ENCODE measurements at regions not wholly inside any gene's neighbourhood (a gene's known extent, or its start where the extent isn't known, plus 50 kb on each side); places are given as distances from the start of the nearest gene placed in this dataset.

GRCh38 chr6:45818655-45819054, 197.0 kb downstream of the CLIC5 start:
- no peak overlapping the region for H3K27ac ChIP-seq (ENCODE audit: low read depth, low read length)
- TF ChIP-seq CTCF (IDR thresholded peaks at IDR 0.05; ENCODE audit: low read depth, low read length) = no peak
- ChIA-PET POLR2A (no interaction called here), CTCF (no interaction called here)
- no peaks in the 10 kb centered on the region for H3K9me3 ChIP-seq (ENCODE audit: control insufficient read depth, insufficient read depth, low read length)
- no peak for DNase-seq (ENCODE audit: low read depth, low spot score)
- peaks cover 5% of the 10 kb centered on the region for H3K27me3 ChIP-seq (ENCODE audit: control insufficient read depth, insufficient read depth, low read length)
- H3K4me3 ChIP-seq (ENCODE audit: low read depth, low read length) = no peak overlapping the region

GRCh38 chr6:45816674-45817297, 198.9 kb downstream of the CLIC5 start:
- H3K4me3 ChIP-seq (ENCODE audit: low read depth, low read length) = no peak overlapping the region
- ChIA-PET CTCF (no interaction called here), POLR2A (no interaction called here)
- H3K27me3 ChIP-seq (ENCODE audit: control insufficient read depth, insufficient read depth, low read length) = no peaks in the 10 kb centered on the region
- DNase-seq (ENCODE audit: low read depth, low spot score) = peak; percentile 43
- H3K27ac ChIP-seq (ENCODE audit: low read depth, low read length) = no peak overlapping the region
- no peak for TF ChIP-seq CTCF (IDR thresholded peaks at IDR 0.05; ENCODE audit: low read depth, low read length)
- H3K9me3 ChIP-seq (ENCODE audit: control insufficient read depth, insufficient read depth, low read length) = no peaks in the 10 kb centered on the region

DNA sequence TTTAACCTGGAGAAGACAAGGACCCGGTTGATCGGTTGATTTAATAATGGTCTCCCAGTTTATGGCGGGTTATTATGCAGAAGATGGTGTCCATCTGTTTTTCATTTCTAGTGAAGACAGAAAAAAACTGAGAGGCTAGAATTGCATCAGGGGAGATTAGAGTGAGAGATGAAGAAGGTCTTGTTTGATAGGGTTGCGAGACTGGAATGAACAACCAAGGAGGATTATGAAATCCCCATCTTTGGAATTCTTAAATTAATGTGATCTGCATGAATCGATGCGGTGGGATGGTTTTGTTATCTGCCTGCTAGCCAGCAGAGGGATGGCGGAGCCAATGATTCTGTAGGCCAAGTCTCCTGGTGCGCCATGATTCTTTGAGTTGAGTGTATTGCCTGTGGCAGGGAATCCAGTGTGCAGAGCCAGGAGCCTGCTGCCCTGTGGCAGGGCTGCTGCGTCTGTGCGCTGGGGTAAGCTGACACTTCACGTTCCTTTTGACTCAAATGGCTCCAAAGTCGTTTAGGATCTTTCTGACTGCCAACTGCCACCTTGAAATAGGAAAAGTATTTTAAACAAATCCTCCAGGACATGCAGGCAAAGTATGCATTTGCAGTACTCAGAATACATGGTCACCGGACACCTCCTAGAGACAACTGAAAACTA, 200.1 kb downstream of the CLIC5 start:
- no peak for DNase-seq (ENCODE audit: low read depth, low spot score)
- Histone ChIP-seq H3K27ac (ENCODE audit: low read depth, low read length) (no peak overlapping the region), H3K27me3 (ENCODE audit: control insufficient read depth, insufficient read depth, low read length) (no peaks in the 10 kb centered on the region), H3K4me3 (ENCODE audit: low read depth, low read length) (no peak overlapping the region), H3K9me3 (ENCODE audit: control insufficient read depth, insufficient read depth, low read length) (no peaks in the 10 kb centered on the region)
- ChIA-PET POLR2A (no interaction called here), CTCF (interaction anchor here (0.6 kb wide), 1 partner anchor 732 kb away, joined by 3 read pairs; no protein-coding TSS in a partner anchor)
- TF ChIP-seq CTCF (IDR thresholded peaks at IDR 0.05; ENCODE audit: low read depth, low read length) = no peak

GRCh38 chr6:45814772-45815171, 200.9 kb downstream of the CLIC5 start:
- Histone ChIP-seq H3K27me3 (ENCODE audit: control insufficient read depth, insufficient read depth, low read length) (peaks cover 3% of the 10 kb centered on the region), H3K9me3 (ENCODE audit: control insufficient read depth, insufficient read depth, low read length) (no peaks in the 10 kb centered on the region), H3K4me3 (ENCODE audit: low read depth, low read length) (no peak overlapping the region), H3K27ac (ENCODE audit: low read depth, low read length) (no peak overlapping the region)
- CTCF ChIA-PET = no interaction called here
- DNase-seq (ENCODE audit: low read depth, low spot score) = no peak
- POLR2A ChIA-PET = no interaction called here
- TF ChIP-seq CTCF (IDR thresholded peaks at IDR 0.05; ENCODE audit: low read depth, low read length) = no peak

DNA sequence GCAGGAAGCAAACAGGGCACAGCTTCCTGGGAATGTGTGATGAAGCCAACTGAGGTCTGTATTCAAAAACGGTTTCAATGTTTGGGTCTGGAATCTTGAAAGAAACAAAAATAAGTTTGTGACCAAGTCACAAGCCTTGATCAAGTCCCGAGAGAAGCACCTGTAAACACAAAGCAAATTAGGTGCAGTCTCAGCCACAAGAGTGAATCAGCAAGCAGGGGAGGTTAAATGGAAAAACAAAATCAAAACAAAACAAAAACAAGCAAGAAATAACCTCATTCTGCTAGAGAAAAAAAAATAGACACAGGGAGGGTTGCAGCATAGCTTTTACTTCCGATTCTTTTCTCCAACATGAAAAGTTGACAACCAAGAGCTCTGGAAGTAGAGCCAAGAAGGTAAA, 201.7 kb downstream of the CLIC5 start:
- CTCF ChIA-PET = no interaction called here
- POLR2A ChIA-PET = no interaction called here
- Histone ChIP-seq H3K9me3 (ENCODE audit: control insufficient read depth, insufficient read depth, low read length) (no peaks in the 10 kb centered on the region), H3K27ac (ENCODE audit: low read depth, low read length) (no peak overlapping the region), H3K4me3 (ENCODE audit: low read depth, low read length) (no peak overlapping the region), H3K27me3 (ENCODE audit: control insufficient read depth, insufficient read depth, low read length) (peaks cover 3% of the 10 kb centered on the region)
- DNase-seq (ENCODE audit: low read depth, low spot score) = no peak
- TF ChIP-seq CTCF (IDR thresholded peaks at IDR 0.05; ENCODE audit: low read depth, low read length) = no peak
